ENCODE measurements at regions not wholly inside any gene's neighbourhood (a gene's known extent, or its start where the extent isn't known, plus 50 kb on each side); places are given as distances from the start of the nearest gene placed in this dataset.
"Not testable (repeated sequence)": the region's sequence is repeated elsewhere in the genome, so short reads cannot be mapped to it uniquely, and the experiment has no call there.

GRCh38 chr12:92064422-92064821 lies 81.2 kb downstream of the BTG1 start:
- no peak overlapping the region for H3K4me3 ChIP-seq (replicated peaks; ENCODE audit: low read depth, low read length)
- DNase-seq (ENCODE audit: extremely low read depth, low read depth) = no peak
- no peak for TF ChIP-seq CTCF (IDR thresholded peaks at IDR 0.05; ENCODE audit: low read depth, low read length, missing control alignments)

GRCh38 chr12:92063641-92064040 lies 82.0 kb downstream of the BTG1 start:
- DNase-seq (ENCODE audit: extremely low read depth, low read depth) = no peak
- H3K4me3 ChIP-seq (replicated peaks; ENCODE audit: low read depth, low read length) = no peak overlapping the region
- no peak for TF ChIP-seq CTCF (IDR thresholded peaks at IDR 0.05; ENCODE audit: low read depth, low read length, missing control alignments)

GRCh38 chr12:92062539-92063493 lies 82.8 kb downstream of the BTG1 start:
- no peak for TF ChIP-seq CTCF (IDR thresholded peaks at IDR 0.05; ENCODE audit: low read depth, low read length, missing control alignments)
- no peak for DNase-seq (ENCODE audit: extremely low read depth, low read depth)
- no peak overlapping the region for H3K4me3 ChIP-seq (replicated peaks; ENCODE audit: low read depth, low read length)

GRCh38 chr12:92061061-92061460 lies 84.6 kb downstream of the BTG1 start:
- H3K4me3 ChIP-seq (replicated peaks; ENCODE audit: low read depth, low read length) = no peak overlapping the region
- TF ChIP-seq CTCF (IDR thresholded peaks at IDR 0.05; ENCODE audit: low read depth, low read length, missing control alignments) = no peak
- DNase-seq (ENCODE audit: extremely low read depth, low read depth) = no peak

- H3K4me3 ChIP-seq (replicated peaks; ENCODE audit: low read depth, low read length) = no peak overlapping the region
- no peak for TF ChIP-seq CTCF (IDR thresholded peaks at IDR 0.05; ENCODE audit: low read depth, low read length, missing control alignments)
- DNase-seq (ENCODE audit: extremely low read depth, low read depth) = no peak
These were observed 85.7 kb downstream of the BTG1 start for GRCh38 chr12:92059960-92060359.

GRCh38 chr12:92058664-92059063 lies 87.0 kb downstream of the BTG1 start:
- no peak for DNase-seq (ENCODE audit: extremely low read depth, low read depth)
- H3K4me3 ChIP-seq (replicated peaks; ENCODE audit: low read depth, low read length) = no peak overlapping the region
- TF ChIP-seq CTCF (IDR thresholded peaks at IDR 0.05; ENCODE audit: low read depth, low read length, missing control alignments) = no peak

- not testable (repeated sequence) for DNase-seq (ENCODE audit: extremely low read depth, low read depth); H3K4me3 ChIP-seq (replicated peaks; ENCODE audit: low read depth, low read length)
These were observed 88.9 kb downstream of the BTG1 start for GRCh38 chr12:92056756-92057155.

Measured in HFF-Myc (cell line).